IMR-90 (cell line): ENCODE measurements at regions not wholly inside any gene's neighbourhood (a gene's known extent, or its start where the extent isn't known, plus 50 kb on each side); places are given as distances from the start of the nearest gene placed in this dataset.
"Not testable (repeated sequence)": the region's sequence is repeated elsewhere in the genome, so short reads cannot be mapped to it uniquely, and the experiment has no call there.

ENCODE experiments used
- ATAC-seq: fragments of 200-7000 bp; cut with Tn5 transposase; 2 replicates; pipeline ENCODE4 v1.9.1; 2020; ENCODE audit warnings: low read depth, mild to moderate bottlenecking, moderate library complexity
- BruUV-seq: library from RNA; stranded (reverse); fragments of 400-500 nt; replicated peaks from 2 replicates; lab custom pipeline; 2021; lab: Mats Ljungman, UMichigan
- CTCF ChIA-PET: fragments of 300-600 bp; formaldehyde crosslinking; extraction: SDS; loops from one replicate; lab custom pipeline; 2021; ENCODE audit warnings: antibody characterized with exemption; lab: Yijun Ruan, JAX
- POLR2A ChIA-PET: fragments of 300-600 bp; sonication (Branson Sonifier 250); formaldehyde crosslinking; loops from one replicate; lab custom pipeline; 2022; ENCODE audit warnings: antibody characterized with exemption; ENCODE audit not compliant: unreplicated experiment; lab: Charles Lee
- DNase-seq: peaks from one replicate; pipeline ENCODE4 v3.0.0; 2013
- H2AFZ ChIP-seq: replicated peaks from 2 replicates; pipeline ENCODE3; 2013; ENCODE audit warnings: low read length, mild to moderate bottlenecking; ENCODE audit not compliant: poor library complexity
- H2AK5ac ChIP-seq: 2 replicates; pipeline ENCODE4 v1.6.1; 2013; ENCODE audit warnings: low read depth, low read length, inconsistent platforms
- H2AK9ac ChIP-seq: replicated peaks from 2 replicates; pipeline ENCODE3; 2013; ENCODE audit warnings: mild to moderate bottlenecking, low read depth, low read length, moderate library complexity; ENCODE audit not compliant: poor library complexity
- H2BK120ac ChIP-seq: 2 replicates; pipeline ENCODE4 v1.6.1; 2013; ENCODE audit warnings: low read depth, low read length, inconsistent platforms
- H2BK15ac ChIP-seq: 3 replicates; pipeline ENCODE4 v1.6.1; 2013; ENCODE audit warnings: low read depth, low read length, inconsistent platforms
- H2BK20ac ChIP-seq: 2 replicates; pipeline ENCODE4 v1.6.1; 2013; ENCODE audit warnings: low read depth, mild to moderate bottlenecking, inconsistent platforms, low read length, moderate library complexity
- H2BK5ac ChIP-seq: 2 replicates; pipeline ENCODE4 v1.6.1; 2013; ENCODE audit warnings: mild to moderate bottlenecking, low read depth, low read length, inconsistent platforms; ENCODE audit not compliant: poor library complexity, severe bottlenecking
- H3K14ac ChIP-seq: replicated peaks from 2 replicates; pipeline ENCODE4 v1.6.1; 2013; ENCODE audit warnings: low read depth, low read length, inconsistent platforms
- H3K18ac ChIP-seq: 2 replicates; pipeline ENCODE4 v1.6.1; 2013; ENCODE audit warnings: low read depth, low read length, control low read depth
- H3K23ac ChIP-seq: 2 replicates; pipeline ENCODE4 v1.6.1; 2013; ENCODE audit warnings: low read depth, low read length, inconsistent platforms
- H3K27ac ChIP-seq: 2 replicates; pipeline ENCODE4 v1.5.1; 2013; ENCODE audit warnings: mild to moderate bottlenecking, control low read depth, low read length; ENCODE audit not compliant: insufficient read depth
- H3K27me3 ChIP-seq: 2 replicates; pipeline ENCODE4 v1.6.1; 2013; ENCODE audit warnings: low read length; ENCODE audit not compliant: control insufficient read depth, insufficient read depth
- H3K36me3 ChIP-seq: 2 replicates; pipeline ENCODE4 v1.6.1; 2013; ENCODE audit warnings: low read length, mixed read lengths; ENCODE audit not compliant: control insufficient read depth, insufficient read depth
- H3K4ac ChIP-seq: 2 replicates; pipeline ENCODE4 v1.6.1; 2013; ENCODE audit warnings: low read depth, low read length, inconsistent platforms
- H3K4me1 ChIP-seq: 2 replicates; pipeline ENCODE4 v1.6.1; 2013; ENCODE audit warnings: low read length, mixed read lengths; ENCODE audit not compliant: control insufficient read depth, insufficient read depth
- H3K4me2 ChIP-seq: 2 replicates; pipeline ENCODE4 v1.6.1; 2013; ENCODE audit warnings: low read depth, mild to moderate bottlenecking, control low read depth, low read length, moderate library complexity
- H3K4me3 ChIP-seq: 2 replicates; pipeline ENCODE4 v1.5.1; 2013; ENCODE audit warnings: low read depth, mild to moderate bottlenecking, control low read depth, low read length, moderate library complexity; ENCODE audit not compliant: insufficient read depth
- H3K56ac ChIP-seq: 2 replicates; pipeline ENCODE4 v1.6.1; 2013; ENCODE audit warnings: low read length, inconsistent platforms; ENCODE audit not compliant: insufficient read depth; ENCODE audit errors: extremely low read depth
- H3K79me1 ChIP-seq, 2 experiments: 2 replicates each; pipeline ENCODE4 v1.6.1; 2013; ENCODE audit warnings: low read length in 2 of 2, inconsistent platforms in 1 of 2, low read depth in 1 of 2
- H3K9ac ChIP-seq: 2 replicates; pipeline ENCODE4 v1.6.1; 2013; ENCODE audit warnings: low read depth, low read length, control low read depth
- H3K9me1 ChIP-seq: 2 replicates; pipeline ENCODE4 v1.6.1; 2013; ENCODE audit warnings: low read length, inconsistent platforms; ENCODE audit not compliant: insufficient read depth
- H3K9me3 ChIP-seq: 2 replicates; pipeline ENCODE4 v1.6.1; 2013; ENCODE audit warnings: low read length; ENCODE audit not compliant: control insufficient read depth, insufficient read depth
- H4K20me1 ChIP-seq: 2 replicates; pipeline ENCODE4 v1.6.1; 2013; ENCODE audit warnings: low read length, inconsistent platforms; ENCODE audit not compliant: insufficient read depth
- H4K5ac ChIP-seq: 2 replicates; pipeline ENCODE4 v1.6.1; 2013; ENCODE audit warnings: mild to moderate bottlenecking, low read depth, low read length, control low read depth
- H4K8ac ChIP-seq, 2 experiments: 2 replicates each; pipeline ENCODE4 v1.6.1; 2013; ENCODE audit warnings: low read depth in 2 of 2, low read length in 2 of 2, control low read depth in 1 of 2, inconsistent platforms in 1 of 2
- H4K91ac ChIP-seq: 2 replicates; pipeline ENCODE4 v1.6.1; 2013; ENCODE audit warnings: low read depth, low read length, inconsistent platforms; ENCODE audit not compliant: insufficient read depth
- WGBS, 2 experiments: methylation state at CpG; one replicate each; pipeline versions ENCODE4 v1.1.5 to v1.1.7; 2013; ENCODE audit warnings: missing lambda C conversion rate in 2 of 2; ENCODE audit not compliant: insufficient read length in 1 of 2; ENCODE audit errors: extremely low coverage in 2 of 2; 5-methylcytosine and 5-hydroxymethylcytosine counted together
- dilution Hi-C: fragments of 300-500 bp; cut with HindIII; formaldehyde crosslinking; loops from one replicate; pipeline ENCODE4 v1.14.3; 2018; ENCODE audit warnings: low sequenced_read_pairs; ENCODE audit not compliant: unreplicated experiment
- in situ Hi-C: fragments of 300-500 bp; cut with MboI; formaldehyde crosslinking; loops from 3 replicates; pipeline ENCODE4 v1.14.3; 2019; ENCODE audit warnings: low sequenced_read_pairs, inconsistent platforms, mixed read lengths
- intact Hi-C: fragments of 100-400 bp; cut with micrococcal nuclease; formaldehyde crosslinking; loops from 2 replicates; pipeline ENCODE4 v1.10.0; 2022

DNA sequence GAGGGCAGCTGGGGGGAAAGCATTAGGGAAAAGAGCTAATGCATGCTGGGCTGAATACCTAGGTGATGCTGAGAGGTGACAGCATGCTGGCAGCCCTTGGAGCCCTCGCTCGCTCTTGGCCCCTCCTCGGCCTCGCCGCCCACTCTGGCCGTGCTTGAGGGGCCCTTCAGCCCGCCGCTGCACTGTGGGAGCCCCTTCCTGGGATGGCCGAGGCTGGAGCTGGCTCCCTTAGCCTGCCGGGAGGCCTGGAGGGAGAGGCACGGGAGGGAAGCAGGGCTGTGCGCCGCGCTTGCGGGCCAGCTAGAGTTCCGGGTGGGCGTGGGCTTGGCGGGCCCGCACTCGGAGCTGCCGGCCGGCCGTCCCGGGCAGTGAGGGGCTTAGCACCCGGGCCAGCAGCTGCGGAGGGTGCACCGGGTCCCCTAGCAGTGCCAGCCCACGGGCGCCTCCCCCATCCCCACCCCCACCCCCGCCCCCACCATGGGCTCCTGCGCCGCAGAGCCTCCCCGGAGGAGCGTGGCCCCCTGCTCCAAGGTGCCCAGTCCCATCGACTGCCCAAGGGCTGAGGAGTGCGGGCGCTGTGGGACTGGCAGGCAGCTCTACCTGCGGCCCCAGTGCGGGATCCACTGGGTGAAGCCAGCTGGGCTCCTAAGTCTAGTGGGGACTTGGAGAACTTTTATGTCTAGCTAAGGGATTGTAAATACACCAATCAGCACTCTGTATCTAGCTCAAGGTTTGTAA is 1664.7 kb downstream of the BRINP3 start:
- DNase-seq, H3K9ac ChIP-seq, H3K14ac ChIP-seq, H3K4me3 ChIP-seq, H3K18ac ChIP-seq, H3K4me2 ChIP-seq, H4K91ac ChIP-seq, H3K9me1 ChIP-seq, POLR2A ChIA-PET, dilution Hi-C loops, BruUV-seq, CTCF ChIA-PET, H3K79me1 ChIP-seq, in situ Hi-C loops, H2AFZ ChIP-seq, H3K36me3 ChIP-seq, H3K23ac ChIP-seq, H2BK20ac ChIP-seq, H4K5ac ChIP-seq, H2BK5ac ChIP-seq, H4K8ac ChIP-seq, H3K4me1 ChIP-seq, H2AK9ac ChIP-seq, H2BK120ac ChIP-seq, H3K27me3 ChIP-seq, H4K20me1 ChIP-seq, H3K4ac ChIP-seq, ATAC-seq, H3K9me3 ChIP-seq, H2AK5ac ChIP-seq, H3K27ac ChIP-seq, H3K56ac ChIP-seq, H2BK15ac ChIP-seq, intact Hi-C loops: not testable (repeated sequence)
- WGBS, 2 experiments: 80% methylated on average over 1 of the region's 39 CpGs; no CpG with 5 or more reads in 1 of the 2 experiments
